ENCODE measurements at regions not wholly inside any gene's neighbourhood (a gene's known extent, or its start where the extent isn't known, plus 50 kb on each side); places are given as distances from the start of the nearest gene placed in this dataset.
A peak's percentile ranks its signal among the peaks of the same experiment; 100 is the strongest.

- no peak overlapping the region for H2AK5ac ChIP-seq (ENCODE audit: insufficient read length, low read length)
- no peak overlapping the region for H3K27ac ChIP-seq (ENCODE audit: insufficient read length, low read depth, low read length)
- H3K23ac ChIP-seq (ENCODE audit: insufficient read length, low read depth, low read length), result no peak overlapping the region
- no peak overlapping the region for H4K8ac ChIP-seq (replicated peaks; ENCODE audit: insufficient read length, low read depth, low read length)
- no peak overlapping the region for H3K4me3 Mint-ChIP-seq
- H3K79me2 ChIP-seq (ENCODE audit: insufficient read depth, low read length), result no peaks in the 10 kb centered on the region
- H3K9me3 ChIP-seq (ENCODE audit: control insufficient read depth, low read depth, low read length), result no peaks in the 10 kb centered on the region
- H2BK12ac ChIP-seq (ENCODE audit: insufficient read length, low read depth, low read length), result no peak overlapping the region
- H3K23me2 ChIP-seq (ENCODE audit: insufficient read length, low read depth, low read length, poor library complexity, severe bottlenecking), result no peaks in the 10 kb centered on the region
- H4K20me1 ChIP-seq (ENCODE audit: control insufficient read depth, insufficient read depth, insufficient read length), result no peaks in the 10 kb centered on the region
- no peak overlapping the region for H2BK120ac ChIP-seq (ENCODE audit: low read depth, low read length, poor library complexity, severe bottlenecking)
- H4K5ac ChIP-seq (ENCODE audit: insufficient read length, low read depth, low read length), result no peak overlapping the region
- H3K36me3 Mint-ChIP-seq (ENCODE audit: insufficient read depth in 1 of 3, low read depth in 3 of 3), result peaks cover 0 to 10% (median 2%) of the 10 kb centered on the region in 3 experiments; a peak in 3 of 7 replicates
- no peaks in the 10 kb centered on the region for H3K79me1 ChIP-seq (ENCODE audit: insufficient read depth, low read depth, low read length, poor library complexity, severe bottlenecking)
- H2BK5ac ChIP-seq (ENCODE audit: insufficient read length, low read length), result no peak overlapping the region
- no peak overlapping the region for H2AFZ ChIP-seq (ENCODE audit: low read length)
- H3K56ac ChIP-seq (ENCODE audit: insufficient read length, low read depth, low read length), result no peak overlapping the region
- no peak overlapping the region for H3K18ac ChIP-seq (ENCODE audit: insufficient read length, low read depth, low read length)
- no peak overlapping the region for H2BK20ac ChIP-seq (ENCODE audit: low read depth, low read length, poor library complexity, severe bottlenecking)
- peak; percentile 23 for DNase-seq
- no peak overlapping the region for H4K91ac ChIP-seq (ENCODE audit: insufficient read length, low read depth, low read length)
- peaks cover 8% of the 10 kb centered on the region; the same call in 1 of the 2 replicates for H3K4me1 ChIP-seq (ENCODE audit: insufficient read depth, low read length)
- no peaks in the 10 kb centered on the region; the same call in 1 of the 2 replicates for H3K27me3 ChIP-seq (ENCODE audit: insufficient read depth, low read length)
- peak overlapping the region in 1 of 3 experiments; percentile 38; a peak in 2 of 7 replicates for H3K27ac Mint-ChIP-seq
- no CpG with 5 or more reads among the region's 6 CpGs for WGBS (ENCODE audit: extremely low coverage, insufficient read length, low lambda C conversion rate)
- H3K4me2 ChIP-seq (ENCODE audit: insufficient read depth, insufficient read length, low read length), result no peak overlapping the region
- no peak overlapping the region for H3K4ac ChIP-seq (ENCODE audit: low read depth, low read length)
- H3K9me3 Mint-ChIP-seq, result peaks cover 5 to 7% of the 10 kb centered on the region in 2 experiments; a peak in 3 of 5 replicates
- H2BK15ac ChIP-seq (ENCODE audit: low read depth, low read length), result no peak overlapping the region
- no peak overlapping the region for H3K14ac ChIP-seq (ENCODE audit: insufficient read depth, low read length)
- no peak for TF ChIP-seq CTCF (conservative IDR thresholded peaks at IDR 0.05)
- H3K4me1 Mint-ChIP-seq, result peaks cover 42 to 43% of the 10 kb centered on the region in 2 experiments
- H3K27me3 Mint-ChIP-seq (ENCODE audit: low read depth), result peaks cover 11% of the 10 kb centered on the region
- no peak overlapping the region for H3K9ac ChIP-seq (ENCODE audit: extremely low read depth, insufficient read length, low read length)
- H3T11ph ChIP-seq (ENCODE audit: low read length), result no peak overlapping the region
Observed at GRCh38 chr10:130403153-130404075, 267.2 kb downstream of the GLRX3 start.

All from H9 (cell line).